Fibroblast of mammary gland (primary cell): ENCODE measurements at regions not wholly inside any gene's neighbourhood (a gene's known extent, or its start where the extent isn't known, plus 50 kb on each side); places are given as distances from the start of the nearest gene placed in this dataset.

Experiments used
- DNase-seq: peaks from one replicate; pipeline ENCODE4 v3.0.0-alpha.2; 2010; ENCODE audit warnings: low read depth
- H3K4me3 ChIP-seq: 2 replicates; pipeline ENCODE4 v1.5.1; 2011; ENCODE audit warnings: low read depth, mild to moderate bottlenecking, low read length, moderate library complexity; ENCODE audit not compliant: control insufficient read depth
- TF ChIP-seq, protein P1 (sequence below): conservative IDR thresholded peaks from 2 replicates; pipeline ENCODE4 v1.5.1; 2011; ENCODE audit warnings: low read depth, low read length, inconsistent platforms; ENCODE audit not compliant: control insufficient read depth, insufficient read depth

DNA sequence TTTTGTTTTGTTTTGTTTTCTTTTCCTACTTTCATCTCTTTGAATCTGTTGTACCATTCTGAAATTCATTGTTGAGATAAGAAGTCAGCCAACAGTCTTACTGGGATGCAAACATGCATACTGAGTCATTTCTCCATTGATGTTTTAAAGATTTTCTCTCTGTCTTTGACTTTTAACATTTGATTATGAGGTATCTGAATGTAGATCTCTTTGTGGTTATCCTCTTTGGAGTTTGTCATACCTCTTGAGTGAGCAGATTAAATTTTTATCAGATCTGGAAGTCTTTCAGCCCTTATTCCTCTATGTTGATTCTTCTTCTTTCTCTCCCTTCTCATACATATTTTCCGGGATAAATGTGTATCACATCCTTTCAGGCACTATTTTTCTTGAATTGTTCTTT lies 406.9 kb upstream of the NCAM2 start:
- H3K4me3 ChIP-seq = no peak overlapping the region
- TF ChIP-seq, protein P1, sequence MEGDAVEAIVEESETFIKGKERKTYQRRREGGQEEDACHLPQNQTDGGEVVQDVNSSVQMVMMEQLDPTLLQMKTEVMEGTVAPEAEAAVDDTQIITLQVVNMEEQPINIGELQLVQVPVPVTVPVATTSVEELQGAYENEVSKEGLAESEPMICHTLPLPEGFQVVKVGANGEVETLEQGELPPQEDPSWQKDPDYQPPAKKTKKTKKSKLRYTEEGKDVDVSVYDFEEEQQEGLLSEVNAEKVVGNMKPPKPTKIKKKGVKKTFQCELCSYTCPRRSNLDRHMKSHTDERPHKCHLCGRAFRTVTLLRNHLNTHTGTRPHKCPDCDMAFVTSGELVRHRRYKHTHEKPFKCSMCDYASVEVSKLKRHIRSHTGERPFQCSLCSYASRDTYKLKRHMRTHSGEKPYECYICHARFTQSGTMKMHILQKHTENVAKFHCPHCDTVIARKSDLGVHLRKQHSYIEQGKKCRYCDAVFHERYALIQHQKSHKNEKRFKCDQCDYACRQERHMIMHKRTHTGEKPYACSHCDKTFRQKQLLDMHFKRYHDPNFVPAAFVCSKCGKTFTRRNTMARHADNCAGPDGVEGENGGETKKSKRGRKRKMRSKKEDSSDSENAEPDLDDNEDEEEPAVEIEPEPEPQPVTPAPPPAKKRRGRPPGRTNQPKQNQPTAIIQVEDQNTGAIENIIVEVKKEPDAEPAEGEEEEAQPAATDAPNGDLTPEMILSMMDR = no peak
- DNase-seq = no peak

GRCh38 chr21:20592463-20592862 lies 405.7 kb upstream of the NCAM2 start:
- TF ChIP-seq, protein P1 = no peak
- H3K4me3 ChIP-seq = no peak overlapping the region
- no peak for DNase-seq

DNA sequence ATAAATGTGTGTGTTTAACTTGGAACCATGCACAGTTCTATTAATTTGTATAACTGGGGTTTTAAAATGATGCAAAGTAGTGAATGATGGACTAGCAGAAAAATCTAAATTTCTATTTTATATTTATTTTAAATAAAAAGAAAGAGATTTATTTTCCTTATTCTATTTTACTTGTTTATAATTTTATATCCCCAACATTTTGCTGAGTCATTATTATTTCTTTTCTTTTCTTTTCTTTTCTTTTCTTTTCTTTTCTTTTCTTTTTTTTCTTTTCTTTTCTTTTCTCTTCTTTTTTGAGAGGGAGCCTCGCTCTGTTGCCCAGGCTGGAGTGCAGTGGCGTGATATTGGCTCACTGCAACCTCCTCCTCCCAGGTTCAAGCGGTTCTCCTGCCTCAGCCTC lies 395.0 kb upstream of the NCAM2 start:
- no peak for DNase-seq
- no peak overlapping the region for H3K4me3 ChIP-seq
- TF ChIP-seq, protein P1 = no peak

GRCh38 chr21:20611008-20611407 lies 387.2 kb upstream of the NCAM2 start:
- H3K4me3 ChIP-seq = no peak overlapping the region
- no peak for DNase-seq
- TF ChIP-seq, protein P1 = no peak

GRCh38 chr21:20613654-20614053 lies 384.6 kb upstream of the NCAM2 start:
- H3K4me3 ChIP-seq = no peak overlapping the region
- no peak for DNase-seq
- TF ChIP-seq, protein P1 = no peak

- no peak for DNase-seq
- TF ChIP-seq, protein P1 = no peak
- no peak overlapping the region for H3K4me3 ChIP-seq
These were observed 381.1 kb upstream of the NCAM2 start for GRCh38 chr21:20617130-20617529.

GRCh38 chr21:20618878-20619277 lies 379.3 kb upstream of the NCAM2 start:
- no peak for DNase-seq
- no peak overlapping the region for H3K4me3 ChIP-seq

More at GRCh38 chr21:20618878-20619277, 379.3 kb upstream of the NCAM2 start:
- TF ChIP-seq, protein P1 = no peak
